ENCODE measurements at regions not wholly inside any gene's neighbourhood (a gene's known extent, or its start where the extent isn't known, plus 50 kb on each side); places are given as distances from the start of the nearest gene placed in this dataset.

GRCh38 chr12:67415473-67415872 lies 146.3 kb downstream of the CAND1 start:
- no peak overlapping the region for H3K4me3 ChIP-seq (ENCODE audit: low read depth, low read length)
- no peak overlapping the region for H3K4ac ChIP-seq (ENCODE audit: low read depth, low read length)
- H2BK5ac ChIP-seq (ENCODE audit: low read depth, low read length, poor library complexity) = no peak overlapping the region
- no peak overlapping the region for H3K14ac ChIP-seq (ENCODE audit: low read length)
- H3K79me1 ChIP-seq (ENCODE audit: low read length) = peaks cover 2% of the 10 kb centered on the region
- H3K23ac ChIP-seq (ENCODE audit: low read length) = no peak overlapping the region
- H3K27ac ChIP-seq (ENCODE audit: low read depth, low read length) = no peak overlapping the region
- no peak overlapping the region for H4K8ac ChIP-seq (ENCODE audit: low read depth, low read length)
- no CpG with 5 or more reads among the region's 4 CpGs for WGBS (ENCODE audit: extremely low coverage, insufficient coverage, insufficient read length)
- H3K36me3 ChIP-seq (ENCODE audit: control insufficient read depth in 1 of 2, insufficient read depth in 2 of 2, low read length in 2 of 2) = no peaks in the 10 kb centered on the region
- H2AK5ac ChIP-seq (ENCODE audit: low read length) = no peak overlapping the region
- H4K91ac ChIP-seq (ENCODE audit: low read depth, low read length) = no peak overlapping the region
- H3K9ac ChIP-seq (ENCODE audit: low read length) = no peak overlapping the region
- H3K9me3 ChIP-seq (ENCODE audit: insufficient read depth, low read depth, low read length) = no peaks in the 10 kb centered on the region
- DNase-seq = peak in 1 of 2 donors; percentile 28
- no peak overlapping the region for H4K12ac ChIP-seq (ENCODE audit: low read depth, low read length)
- peaks cover 6 to 8% of the 10 kb centered on the region in 2 experiments for H3K4me1 ChIP-seq (ENCODE audit: control insufficient read depth in 1 of 2, insufficient read depth in 2 of 2, low read length in 2 of 2)
- H3K4me2 ChIP-seq (ENCODE audit: low read length) = no peak overlapping the region
- H2BK120ac ChIP-seq (ENCODE audit: insufficient read depth, low read length, poor library complexity) = no peak overlapping the region
- no peak overlapping the region for H2BK12ac ChIP-seq (ENCODE audit: low read length)
- no peak overlapping the region for H3K18ac ChIP-seq (ENCODE audit: low read length)
- H3K79me2 ChIP-seq (ENCODE audit: control insufficient read depth, insufficient read depth, low read length, poor library complexity) = no peaks in the 10 kb centered on the region
- H2AFZ ChIP-seq (ENCODE audit: insufficient read depth, low read length, poor library complexity) = no peak overlapping the region
- no peaks in the 10 kb centered on the region for H3K27me3 ChIP-seq (ENCODE audit: insufficient read depth, low read length)

- Histone ChIP-seq H3K23ac (ENCODE audit: low read length) (no peak overlapping the region), H3K36me3 (ENCODE audit: control insufficient read depth in 1 of 2, insufficient read depth in 2 of 2, low read length in 2 of 2) (no peaks in the 10 kb centered on the region), H3K18ac (ENCODE audit: low read length) (no peak overlapping the region), H3K27me3 (ENCODE audit: insufficient read depth, low read length) (no peaks in the 10 kb centered on the region), H3K14ac (ENCODE audit: low read length) (no peak overlapping the region), H3K79me1 (ENCODE audit: low read length) (no peaks in the 10 kb centered on the region), H3K9me3 (ENCODE audit: insufficient read depth, low read depth, low read length) (no peaks in the 10 kb centered on the region), H3K27ac (ENCODE audit: low read depth, low read length) (no peak overlapping the region), H3K4me2 (ENCODE audit: low read length) (no peak overlapping the region), H4K12ac (ENCODE audit: low read depth, low read length) (no peak overlapping the region), H2BK120ac (ENCODE audit: insufficient read depth, low read length, poor library complexity) (no peak overlapping the region), H4K8ac (ENCODE audit: low read depth, low read length) (no peak overlapping the region), H2BK5ac (ENCODE audit: low read depth, low read length, poor library complexity) (no peak overlapping the region), H3K9ac (ENCODE audit: low read length) (no peak overlapping the region), H2AFZ (ENCODE audit: insufficient read depth, low read length, poor library complexity) (no peak overlapping the region), H3K79me2 (ENCODE audit: control insufficient read depth, insufficient read depth, low read length, poor library complexity) (no peaks in the 10 kb centered on the region), H4K91ac (ENCODE audit: low read depth, low read length) (no peak overlapping the region), H3K4ac (ENCODE audit: low read depth, low read length) (no peak overlapping the region), H3K4me3 (ENCODE audit: low read depth, low read length) (no peak overlapping the region), H2BK12ac (ENCODE audit: low read length) (no peak overlapping the region), H3K4me1 (ENCODE audit: control insufficient read depth in 1 of 2, insufficient read depth in 2 of 2, low read length in 2 of 2) (peaks cover 4 to 5% of the 10 kb centered on the region in 2 experiments), H2AK5ac (ENCODE audit: low read length) (no peak overlapping the region)
- peak; percentile 56 to 70 for DNase-seq
- no CpG with 5 or more reads among the region's 7 CpGs for WGBS (ENCODE audit: extremely low coverage, insufficient coverage, insufficient read length)
Observed at GRCh38 chr12:67419810-67420209, 150.7 kb downstream of the CAND1 start.

DNA sequence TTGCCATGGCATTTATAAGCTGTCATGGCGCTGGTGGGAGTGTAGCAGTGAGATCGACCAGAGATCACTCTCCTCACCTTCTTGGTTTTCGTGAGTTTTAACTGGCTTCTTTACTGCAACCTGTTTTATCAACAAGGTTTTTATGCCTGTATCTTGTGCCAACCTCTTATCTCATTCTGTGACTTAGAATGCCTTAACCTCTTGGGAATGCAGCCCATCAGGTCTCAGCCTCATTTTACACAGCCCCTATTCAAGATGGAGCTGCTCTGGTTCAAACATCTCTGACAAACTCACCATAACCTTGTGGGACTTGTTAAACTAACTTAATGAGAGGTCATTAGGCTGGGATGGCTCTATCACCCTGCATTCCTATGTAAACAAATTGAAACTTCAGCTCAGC lies 151.3 kb downstream of the CAND1 start:
- no peak overlapping the region for H2BK5ac ChIP-seq (ENCODE audit: low read depth, low read length, poor library complexity)
- no CpG with 5 or more reads among the region's 3 CpGs for WGBS (ENCODE audit: extremely low coverage, insufficient coverage, insufficient read length)

GRCh38 chr12:67422081-67422480 lies 152.9 kb downstream of the CAND1 start:
- Histone ChIP-seq H3K9me3 (ENCODE audit: insufficient read depth, low read depth, low read length) (no peaks in the 10 kb centered on the region), H2BK5ac (ENCODE audit: low read depth, low read length, poor library complexity) (no peak overlapping the region), H3K36me3 (ENCODE audit: control insufficient read depth in 1 of 2, insufficient read depth in 2 of 2, low read length in 2 of 2) (no peaks in the 10 kb centered on the region), H3K23ac (ENCODE audit: low read length) (no peak overlapping the region), H4K12ac (ENCODE audit: low read depth, low read length) (no peak overlapping the region), H3K4ac (ENCODE audit: low read depth, low read length) (no peak overlapping the region), H3K9ac (ENCODE audit: low read length) (no peak overlapping the region), H3K27ac (ENCODE audit: low read depth, low read length) (no peak overlapping the region), H3K18ac (ENCODE audit: low read length) (no peak overlapping the region), H3K4me1 (ENCODE audit: control insufficient read depth in 1 of 2, insufficient read depth in 2 of 2, low read length in 2 of 2) (peaks cover 5 to 6% of the 10 kb centered on the region in 2 experiments), H3K4me3 (ENCODE audit: low read depth, low read length) (no peak overlapping the region), H2AK5ac (ENCODE audit: low read length) (no peak overlapping the region), H2AFZ (ENCODE audit: insufficient read depth, low read length, poor library complexity) (no peak overlapping the region), H3K27me3 (ENCODE audit: insufficient read depth, low read length) (no peaks in the 10 kb centered on the region), H4K8ac (ENCODE audit: low read depth, low read length) (no peak overlapping the region), H3K79me2 (ENCODE audit: control insufficient read depth, insufficient read depth, low read length, poor library complexity) (no peaks in the 10 kb centered on the region), H2BK120ac (ENCODE audit: insufficient read depth, low read length, poor library complexity) (no peak overlapping the region), H2BK12ac (ENCODE audit: low read length) (no peak overlapping the region), H3K14ac (ENCODE audit: low read length) (no peak overlapping the region), H3K4me2 (ENCODE audit: low read length) (no peak overlapping the region), H4K91ac (ENCODE audit: low read depth, low read length) (no peak overlapping the region), H3K79me1 (ENCODE audit: low read length) (peaks cover 2% of the 10 kb centered on the region)
- DNase-seq = no peak
- no CpG with 5 or more reads among the region's 3 CpGs for WGBS (ENCODE audit: extremely low coverage, insufficient coverage, insufficient read length)

More for the DNA sequence above, 151.3 kb downstream of the CAND1 start:
- DNase-seq = peak; percentile 37 to 74
- Histone ChIP-seq H2BK12ac (ENCODE audit: low read length) (no peak overlapping the region), H3K79me1 (ENCODE audit: low read length) (no peaks in the 10 kb centered on the region), H4K8ac (ENCODE audit: low read depth, low read length) (no peak overlapping the region), H3K27me3 (ENCODE audit: insufficient read depth, low read length) (no peaks in the 10 kb centered on the region), H3K36me3 (ENCODE audit: control insufficient read depth in 1 of 2, insufficient read depth in 2 of 2, low read length in 2 of 2) (no peaks in the 10 kb centered on the region), H4K12ac (ENCODE audit: low read depth, low read length) (no peak overlapping the region), H3K9me3 (ENCODE audit: insufficient read depth, low read depth, low read length) (no peaks in the 10 kb centered on the region), H2AFZ (ENCODE audit: insufficient read depth, low read length, poor library complexity) (no peak overlapping the region), H3K79me2 (ENCODE audit: control insufficient read depth, insufficient read depth, low read length, poor library complexity) (no peaks in the 10 kb centered on the region), H3K14ac (ENCODE audit: low read length) (no peak overlapping the region), H3K4me2 (ENCODE audit: low read length) (no peak overlapping the region), H3K27ac (ENCODE audit: low read depth, low read length) (no peak overlapping the region), H4K91ac (ENCODE audit: low read depth, low read length) (no peak overlapping the region), H3K4me3 (ENCODE audit: low read depth, low read length) (no peak overlapping the region), H3K23ac (ENCODE audit: low read length) (no peak overlapping the region), H3K4me1 (ENCODE audit: control insufficient read depth in 1 of 2, insufficient read depth in 2 of 2, low read length in 2 of 2) (peaks cover 5% of the 10 kb centered on the region in 2 experiments), H3K4ac (ENCODE audit: low read depth, low read length) (no peak overlapping the region), H3K9ac (ENCODE audit: low read length) (no peak overlapping the region), H3K18ac (ENCODE audit: low read length) (no peak overlapping the region), H2BK120ac (ENCODE audit: insufficient read depth, low read length, poor library complexity) (no peak overlapping the region), H2AK5ac (ENCODE audit: low read length) (no peak overlapping the region)
